ENCODE measurements at regions not wholly inside any gene's neighbourhood (a gene's known extent, or its start where the extent isn't known, plus 50 kb on each side); places are given as distances from the start of the nearest gene placed in this dataset.
"Not testable (repeated sequence)": the region's sequence is repeated elsewhere in the genome, so short reads cannot be mapped to it uniquely, and the experiment has no call there.

DNA sequence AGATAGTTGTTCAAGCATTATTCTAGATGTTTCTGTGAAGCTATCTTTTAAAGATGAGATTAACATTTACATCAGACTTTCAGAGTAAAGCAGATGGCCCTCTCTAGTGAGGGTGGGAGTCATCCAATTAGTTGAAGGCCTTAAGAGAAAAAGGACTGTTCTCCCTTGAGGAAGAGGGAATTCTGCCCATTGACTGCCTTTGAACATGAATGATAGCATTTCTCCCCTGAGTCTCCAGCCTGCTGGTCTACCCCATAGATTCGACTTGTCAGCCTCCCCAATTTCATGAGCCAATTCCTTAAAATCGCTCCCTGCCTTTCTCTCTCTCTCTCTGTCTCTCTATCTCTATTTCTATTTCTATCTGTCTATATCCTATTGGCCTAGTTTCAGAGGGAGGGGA is 115.5 kb downstream of the EBLN2 start:
- no peaks in the 10 kb centered on the region for H3K4me1 ChIP-seq (ENCODE audit: control insufficient read depth, insufficient read depth, low read length, unreplicated experiment)
- 0 out of 2 replicates have a peak, but pooled peaks cover 5% of the 10 kb centered on the region for H3K27me3 ChIP-seq (ENCODE audit: insufficient read depth, low read length)
- no peak overlapping the region for H3K27ac ChIP-seq (ENCODE audit: low read depth, low read length)
- H3K79me2 ChIP-seq (ENCODE audit: control insufficient read depth, insufficient read depth, low read length, unreplicated experiment) = no peaks in the 10 kb centered on the region
- no peak overlapping the region for H3K4me3 ChIP-seq (ENCODE audit: low read depth, low read length)
- H3K36me3 ChIP-seq (ENCODE audit: insufficient read depth, low read length) = no peaks in the 10 kb centered on the region
- H2AFZ ChIP-seq (ENCODE audit: low read length, unreplicated experiment) = no peak overlapping the region

DNA sequence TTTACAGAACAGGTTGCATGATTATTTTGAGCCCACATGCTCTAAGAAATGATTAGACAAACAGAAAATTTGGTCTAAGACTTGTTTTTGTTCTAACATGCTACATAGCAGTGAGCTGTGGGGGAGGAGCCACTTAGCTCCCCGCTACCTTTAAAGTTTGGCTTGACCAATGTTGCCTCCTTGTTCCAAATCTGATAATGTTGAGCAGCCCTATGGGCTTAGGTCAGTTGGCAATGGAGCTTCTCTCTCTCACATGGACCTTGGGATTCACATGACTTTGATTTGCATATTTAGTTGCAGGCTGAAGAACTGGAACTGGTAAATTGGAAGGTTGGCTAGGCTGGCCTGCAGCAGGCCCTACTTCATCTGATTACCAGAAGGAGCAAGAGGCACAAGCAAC is 116.4 kb downstream of the EBLN2 start:
- Histone ChIP-seq H3K27me3 (ENCODE audit: insufficient read depth, low read length) (peaks cover 12% of the 10 kb centered on the region; the same call in 1 of the 2 replicates), H2AFZ (ENCODE audit: low read length, unreplicated experiment) (no peak overlapping the region), H3K79me2 (ENCODE audit: control insufficient read depth, insufficient read depth, low read length, unreplicated experiment) (no peaks in the 10 kb centered on the region), H3K27ac (ENCODE audit: low read depth, low read length) (no peak overlapping the region), H3K4me3 (ENCODE audit: low read depth, low read length) (no peak overlapping the region), H3K36me3 (ENCODE audit: insufficient read depth, low read length) (no peaks in the 10 kb centered on the region), H3K4me1 (ENCODE audit: control insufficient read depth, insufficient read depth, low read length, unreplicated experiment) (no peaks in the 10 kb centered on the region)

DNA sequence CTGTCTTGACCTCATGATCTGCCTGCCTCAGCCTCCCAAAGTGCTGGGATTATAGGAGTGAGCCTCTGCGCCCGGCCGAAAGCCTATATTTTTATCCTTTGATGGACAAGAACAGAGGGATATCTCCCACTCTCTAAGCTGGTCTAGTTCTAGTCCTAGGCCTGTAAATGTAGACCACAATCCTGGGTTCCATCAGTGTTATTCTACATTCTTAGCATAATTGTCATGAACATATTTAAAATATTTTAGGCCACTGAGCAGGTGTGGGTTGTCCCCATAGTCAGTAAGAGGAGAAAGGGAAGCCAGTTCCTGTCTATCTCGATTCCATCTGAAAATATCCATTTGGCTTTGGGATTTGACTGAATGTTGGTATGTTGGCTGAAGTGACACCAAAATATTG is 118.1 kb downstream of the EBLN2 start:
- H3K4me3 ChIP-seq (ENCODE audit: low read depth, low read length) = no peak overlapping the region
- no peak overlapping the region for H3K27ac ChIP-seq (ENCODE audit: low read depth, low read length)
- peaks cover 29% of the 10 kb centered on the region for H3K27me3 ChIP-seq (ENCODE audit: insufficient read depth, low read length)
- no peak overlapping the region for H2AFZ ChIP-seq (ENCODE audit: low read length, unreplicated experiment)
- no peaks in the 10 kb centered on the region for H3K79me2 ChIP-seq (ENCODE audit: control insufficient read depth, insufficient read depth, low read length, unreplicated experiment)
- H3K36me3 ChIP-seq (ENCODE audit: insufficient read depth, low read length) = no peaks in the 10 kb centered on the region
- H3K4me1 ChIP-seq (ENCODE audit: control insufficient read depth, insufficient read depth, low read length, unreplicated experiment) = no peaks in the 10 kb centered on the region

DNA sequence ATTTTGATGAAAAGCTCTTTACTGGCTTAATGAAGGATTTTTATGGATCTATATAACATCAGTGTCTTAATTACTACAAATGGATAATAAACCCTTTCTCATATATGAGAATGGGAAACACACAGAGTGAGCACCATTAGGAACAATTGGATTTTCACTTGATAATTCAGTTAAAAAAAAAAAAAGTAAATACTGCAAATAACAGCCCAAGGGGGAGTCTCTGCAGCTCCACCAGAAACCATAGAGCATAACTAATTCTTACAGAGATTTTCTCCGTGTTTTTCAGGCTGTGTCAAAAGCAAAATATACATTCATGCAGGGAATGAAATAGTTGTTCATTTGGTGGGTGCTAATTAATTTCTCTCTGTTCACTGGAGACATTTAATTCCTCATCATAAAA is 125.3 kb downstream of the EBLN2 start:
- Histone ChIP-seq H2AFZ (ENCODE audit: low read length, unreplicated experiment) (no peak overlapping the region), H3K27ac (ENCODE audit: low read depth, low read length) (no peak overlapping the region)

DNA sequence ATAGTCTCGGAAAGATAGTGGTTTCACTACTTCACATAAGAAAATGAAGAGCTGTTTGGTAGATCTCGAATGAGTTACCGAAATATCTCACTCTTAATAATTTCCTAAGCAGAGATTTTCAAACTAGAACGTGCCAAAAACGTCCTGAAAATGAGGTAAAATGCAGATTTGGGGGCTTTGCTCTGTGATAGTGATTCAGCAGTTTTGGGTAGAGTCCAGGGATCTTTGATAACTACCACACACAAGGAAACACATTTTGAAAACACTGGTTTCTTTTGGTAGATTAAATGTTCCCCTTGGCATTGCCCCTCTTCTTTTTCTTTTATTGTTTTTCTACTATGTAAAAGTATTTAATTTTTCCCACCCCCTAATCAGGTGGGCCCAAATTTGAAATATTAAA is 125.9 kb downstream of the EBLN2 start:
- no peak overlapping the region for H3K27ac ChIP-seq (ENCODE audit: low read depth, low read length)
- H3K4me1 ChIP-seq (ENCODE audit: control insufficient read depth, insufficient read depth, low read length, unreplicated experiment) = no peaks in the 10 kb centered on the region
- H3K27me3 ChIP-seq (ENCODE audit: insufficient read depth, low read length) = peaks cover 33% of the 10 kb centered on the region
- no peaks in the 10 kb centered on the region for H3K36me3 ChIP-seq (ENCODE audit: insufficient read depth, low read length)
- no peak overlapping the region for H3K4me3 ChIP-seq (ENCODE audit: low read depth, low read length)
- H2AFZ ChIP-seq (ENCODE audit: low read length, unreplicated experiment) = no peak overlapping the region
- H3K79me2 ChIP-seq (ENCODE audit: control insufficient read depth, insufficient read depth, low read length, unreplicated experiment) = no peaks in the 10 kb centered on the region

More for the DNA sequence above, 125.3 kb downstream of the EBLN2 start:
- Histone ChIP-seq H3K4me3 (ENCODE audit: low read depth, low read length) (no peak overlapping the region), H3K4me1 (ENCODE audit: control insufficient read depth, insufficient read depth, low read length, unreplicated experiment) (no peaks in the 10 kb centered on the region), H3K79me2 (ENCODE audit: control insufficient read depth, insufficient read depth, low read length, unreplicated experiment) (no peaks in the 10 kb centered on the region), H3K36me3 (ENCODE audit: insufficient read depth, low read length) (no peaks in the 10 kb centered on the region), H3K27me3 (ENCODE audit: insufficient read depth, low read length) (peaks cover 39% of the 10 kb centered on the region)

DNA sequence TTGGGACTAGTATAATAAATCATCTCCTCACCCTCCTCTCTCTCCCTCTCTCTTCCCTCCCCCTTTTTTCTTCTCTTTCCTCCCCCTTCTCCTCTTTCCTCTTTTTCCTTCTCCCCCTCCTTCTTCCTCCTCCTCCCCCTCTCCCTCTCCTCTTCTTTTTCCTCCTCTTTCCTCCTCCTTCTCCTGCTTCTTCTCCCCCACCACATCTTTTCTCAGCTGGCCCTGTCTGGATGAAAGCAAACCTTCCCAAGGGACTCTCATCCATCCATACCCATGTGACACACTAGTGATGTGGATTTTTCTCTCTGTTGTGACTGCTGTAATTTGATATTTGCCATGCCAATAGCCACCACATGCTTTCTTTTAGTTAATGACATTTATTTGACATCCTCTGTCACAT is 127.2 kb downstream of the EBLN2 start:
- Histone ChIP-seq H3K4me1 (ENCODE audit: control insufficient read depth, insufficient read depth, low read length, unreplicated experiment) (no peaks in the 10 kb centered on the region), H2AFZ (ENCODE audit: low read length, unreplicated experiment) (no peak overlapping the region), H3K4me3 (ENCODE audit: low read depth, low read length) (no peak overlapping the region), H3K27me3 (ENCODE audit: insufficient read depth, low read length) (peaks cover 21% of the 10 kb centered on the region), H3K36me3 (ENCODE audit: insufficient read depth, low read length) (no peaks in the 10 kb centered on the region), H3K79me2 (ENCODE audit: control insufficient read depth, insufficient read depth, low read length, unreplicated experiment) (no peaks in the 10 kb centered on the region), H3K27ac (ENCODE audit: low read depth, low read length) (no peak overlapping the region)

DNA sequence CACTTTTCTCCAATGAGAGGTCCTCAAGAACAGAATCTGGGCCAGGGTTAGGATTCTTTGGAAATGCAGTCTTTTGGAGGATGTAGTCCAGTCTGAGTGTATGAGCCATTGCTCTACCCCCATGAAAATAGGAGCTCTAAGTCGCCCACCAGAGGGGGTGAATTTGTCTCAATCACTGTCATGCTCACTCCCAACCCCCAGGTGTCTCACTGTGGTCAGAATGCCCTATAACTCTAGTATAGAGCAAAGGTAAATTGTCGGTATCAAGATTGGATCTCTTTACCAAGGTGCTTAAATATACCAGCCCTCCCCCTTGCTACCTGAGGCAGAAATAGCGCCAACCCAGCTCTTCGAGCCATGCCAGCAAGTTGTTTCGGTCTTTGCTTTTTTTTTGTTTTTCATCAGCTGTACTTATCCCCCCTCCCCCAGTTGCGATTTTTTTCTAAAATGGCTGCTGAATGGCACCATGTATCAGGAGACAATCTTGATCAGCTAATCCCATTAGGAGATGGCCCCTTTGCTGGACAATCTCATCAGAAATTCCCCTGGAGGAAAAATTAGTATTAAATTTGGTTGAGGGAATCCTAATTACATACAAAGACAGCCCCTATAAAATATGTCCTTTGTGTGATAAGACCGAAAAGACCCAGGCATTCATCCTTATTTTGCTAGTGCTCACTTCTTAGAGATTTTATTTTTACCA is 130.7 kb downstream of the EBLN2 start:
- no peaks in the 10 kb centered on the region for H3K4me1 ChIP-seq (ENCODE audit: control insufficient read depth, insufficient read depth, low read length, unreplicated experiment)
- no peak overlapping the region for H2AFZ ChIP-seq (ENCODE audit: low read length, unreplicated experiment)
- no peak overlapping the region for H3K4me3 ChIP-seq (ENCODE audit: low read depth, low read length)
- H3K36me3 ChIP-seq (ENCODE audit: insufficient read depth, low read length) = no peaks in the 10 kb centered on the region
- no peaks in the 10 kb centered on the region for H3K79me2 ChIP-seq (ENCODE audit: control insufficient read depth, insufficient read depth, low read length, unreplicated experiment)
- H3K27ac ChIP-seq (ENCODE audit: low read depth, low read length) = no peak overlapping the region
- no peaks in the 10 kb centered on the region for H3K27me3 ChIP-seq (ENCODE audit: insufficient read depth, low read length)

DNA sequence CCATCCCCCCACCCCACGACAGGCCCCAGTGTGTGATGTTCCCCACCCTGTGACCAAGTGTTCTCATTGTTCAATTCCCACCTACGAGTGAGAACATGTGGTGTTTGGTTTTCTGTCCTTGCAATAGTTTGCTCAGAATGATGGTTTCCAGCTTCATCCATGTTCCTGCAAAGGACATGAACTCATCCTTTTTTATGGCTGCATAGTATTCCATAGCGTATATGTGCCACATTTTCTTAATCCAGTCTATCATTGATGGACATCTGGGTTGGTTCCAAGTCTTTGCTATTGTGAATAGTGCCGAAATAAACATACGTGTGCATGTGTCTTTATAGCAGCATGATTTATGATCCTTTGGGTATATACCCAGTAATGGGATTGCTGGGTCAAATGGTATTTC is 132.5 kb downstream of the EBLN2 start:
- H3K36me3 ChIP-seq (ENCODE audit: insufficient read depth, low read length); H3K4me1 ChIP-seq (ENCODE audit: control insufficient read depth, insufficient read depth, low read length, unreplicated experiment); H2AFZ ChIP-seq (ENCODE audit: low read length, unreplicated experiment); H3K79me2 ChIP-seq (ENCODE audit: control insufficient read depth, insufficient read depth, low read length, unreplicated experiment); H3K27me3 ChIP-seq (ENCODE audit: insufficient read depth, low read length); H3K27ac ChIP-seq (ENCODE audit: low read depth, low read length); H3K4me3 ChIP-seq (ENCODE audit: low read depth, low read length): not testable (repeated sequence)

DNA sequence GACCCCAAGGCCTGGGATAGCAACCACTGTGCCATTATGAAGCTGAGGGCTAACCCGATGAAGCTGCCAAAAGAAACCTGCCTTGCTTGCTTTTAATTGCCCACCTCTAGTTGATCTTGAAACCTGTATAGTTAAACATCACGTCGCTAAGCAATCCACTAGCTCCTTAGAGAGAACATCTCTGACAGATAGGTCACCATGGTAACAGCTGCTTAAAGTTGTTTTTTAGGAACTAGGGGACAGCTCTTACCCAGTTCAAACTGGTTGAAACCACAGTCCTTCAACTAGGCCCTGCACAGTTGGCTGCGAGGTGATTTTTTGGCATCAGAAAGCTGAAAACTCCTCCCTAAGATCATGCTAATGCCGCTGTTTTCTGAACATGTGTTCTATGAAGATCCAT is 135.7 kb downstream of the EBLN2 start:
- Histone ChIP-seq H3K36me3 (ENCODE audit: insufficient read depth, low read length) (no peaks in the 10 kb centered on the region), H2AFZ (ENCODE audit: low read length, unreplicated experiment) (no peak overlapping the region), H3K4me1 (ENCODE audit: control insufficient read depth, insufficient read depth, low read length, unreplicated experiment) (no peaks in the 10 kb centered on the region), H3K27ac (ENCODE audit: low read depth, low read length) (no peak overlapping the region), H3K4me3 (ENCODE audit: low read depth, low read length) (no peak overlapping the region), H3K79me2 (ENCODE audit: control insufficient read depth, insufficient read depth, low read length, unreplicated experiment) (no peaks in the 10 kb centered on the region), H3K27me3 (ENCODE audit: insufficient read depth, low read length) (peaks cover 22% of the 10 kb centered on the region)

DNA sequence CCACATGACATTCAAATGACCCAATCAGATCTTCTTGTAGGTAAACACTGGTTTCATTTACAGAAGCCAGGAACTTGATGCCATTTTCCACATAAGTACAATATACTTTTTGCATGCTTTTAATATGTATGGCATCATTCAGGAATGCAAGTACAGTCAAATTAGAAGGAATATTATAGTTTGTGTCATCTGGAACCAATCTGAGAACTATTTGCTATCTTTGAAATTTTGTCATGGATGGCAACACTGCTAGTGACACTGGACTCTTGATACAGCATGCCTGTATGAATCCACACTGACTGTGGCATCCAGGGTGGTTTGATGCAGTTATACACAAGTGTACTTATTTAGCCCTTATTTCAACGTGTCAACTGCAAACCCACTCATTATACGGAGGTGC is 141.6 kb downstream of the EBLN2 start:
- H3K27me3 ChIP-seq (ENCODE audit: insufficient read depth, low read length) = peaks cover 33% of the 10 kb centered on the region
- H3K4me1 ChIP-seq (ENCODE audit: control insufficient read depth, insufficient read depth, low read length, unreplicated experiment) = no peaks in the 10 kb centered on the region
- H3K36me3 ChIP-seq (ENCODE audit: insufficient read depth, low read length) = no peaks in the 10 kb centered on the region
- no peak overlapping the region for H2AFZ ChIP-seq (ENCODE audit: low read length, unreplicated experiment)
- no peak overlapping the region for H3K27ac ChIP-seq (ENCODE audit: low read depth, low read length)
- H3K4me3 ChIP-seq (ENCODE audit: low read depth, low read length) = no peak overlapping the region
- no peaks in the 10 kb centered on the region for H3K79me2 ChIP-seq (ENCODE audit: control insufficient read depth, insufficient read depth, low read length, unreplicated experiment)

DNA sequence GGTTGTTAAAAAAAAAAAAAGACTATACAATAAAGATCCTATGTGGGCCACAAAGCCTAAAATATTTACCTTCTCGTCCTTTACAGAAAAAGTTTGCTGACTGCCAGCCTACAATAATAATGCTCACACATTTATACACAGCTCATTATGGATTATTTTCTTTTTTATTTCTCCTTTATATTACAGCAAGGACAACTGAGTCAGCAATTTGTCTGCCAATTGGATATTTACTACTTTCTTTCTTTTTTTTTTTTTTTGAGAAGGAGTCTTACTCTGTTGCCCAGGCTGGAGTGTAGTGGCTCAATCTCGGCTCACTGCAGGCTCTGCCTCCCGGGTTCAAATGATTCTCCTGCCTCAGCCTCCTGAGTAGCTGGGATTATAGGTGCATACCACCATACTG is 142.2 kb downstream of the EBLN2 start:
- H3K27me3 ChIP-seq (ENCODE audit: insufficient read depth, low read length) = peaks cover 33% of the 10 kb centered on the region
- H2AFZ ChIP-seq (ENCODE audit: low read length, unreplicated experiment) = no peak overlapping the region
- no peaks in the 10 kb centered on the region for H3K4me1 ChIP-seq (ENCODE audit: control insufficient read depth, insufficient read depth, low read length, unreplicated experiment)
- no peaks in the 10 kb centered on the region for H3K36me3 ChIP-seq (ENCODE audit: insufficient read depth, low read length)
- no peak overlapping the region for H3K27ac ChIP-seq (ENCODE audit: low read depth, low read length)
- H3K4me3 ChIP-seq (ENCODE audit: low read depth, low read length) = no peak overlapping the region
- H3K79me2 ChIP-seq (ENCODE audit: control insufficient read depth, insufficient read depth, low read length, unreplicated experiment) = no peaks in the 10 kb centered on the region
